GM23248 (cell line): ENCODE measurements at regions not wholly inside any gene's neighbourhood (a gene's known extent, or its start where the extent isn't known, plus 50 kb on each side); places are given as distances from the start of the nearest gene placed in this dataset.

Experiments
- EZH2 ChIP-seq: fragments of 200-600 bp; sonication (generic); IDR thresholded peaks from 2 replicates; pipeline ENCODE4 v1.6.1; 2018; ENCODE audit warnings: antibody characterized with exemption, mild to moderate bottlenecking; ENCODE audit not compliant: insufficient read depth, poor library complexity, severe bottlenecking
- EZH2phosphoT487 ChIP-seq: fragments of 200-600 bp; sonication (generic); IDR thresholded peaks from 2 replicates; pipeline ENCODE4 v1.6.1; 2018; ENCODE audit warnings: antibody characterized with exemption, moderate library complexity, mild to moderate bottlenecking, low read depth; ENCODE audit not compliant: insufficient read depth

- no peak for TF ChIP-seq EZH2
- TF ChIP-seq EZH2phosphoT487, result no peak
Observed at GRCh38 chr2:120952318-120952717, 216.7 kb downstream of the GLI2 start.
